HepG2 (cell line): ENCODE measurements at regions not wholly inside any gene's neighbourhood (a gene's known extent, or its start where the extent isn't known, plus 50 kb on each side); places are given as distances from the start of the nearest gene placed in this dataset.

Source experiments
- GFI1 ChIP-seq: sonication (generic); formaldehyde crosslinking; IDR thresholded peaks from 2 replicates; pipeline ENCODE4 v1.5.0; 2020; ENCODE audit warnings: missing genetic modification reagents, mild to moderate bottlenecking, borderline replicate concordance
- HNF1A ChIP-seq, 2 experiments: sonication (generic) in 1 of 2; formaldehyde crosslinking in 1 of 2; IDR thresholded peaks; 2 replicates each; pipeline versions ENCODE4 v1.4.0 to v1.6.1; 2016 to 2020; ENCODE audit warnings: borderline replicate concordance in 1 of 2, low read depth in 1 of 2, mild to moderate bottlenecking in 1 of 2, missing genetic modification reagents in 1 of 2
- HNRNPLL ChIP-seq: fragments of 200-400 bp; formaldehyde crosslinking; IDR thresholded peaks from 2 replicates; pipeline ENCODE4 v1.6.1; 2017; ENCODE audit warnings: mild to moderate bottlenecking, low read depth, low read length; ENCODE audit not compliant: poor library complexity, severe bottlenecking
- MED8 ChIP-seq: sonication (generic); formaldehyde crosslinking; IDR thresholded peaks from 2 replicates; pipeline ENCODE4 v1.8.1; 2023; ENCODE audit warnings: mild to moderate bottlenecking, missing genetic modification reagents; ENCODE audit not compliant: insufficient replicate concordance
- NR2F6 ChIP-seq, 2 experiments: IDR thresholded peaks; 2 replicates each; pipeline ENCODE4 v1.6.1; 2016; ENCODE audit warnings: antibody characterized with exemption in 1 of 2, mild to moderate bottlenecking in 1 of 2
- PITX1 ChIP-seq: sonication (generic); formaldehyde crosslinking; IDR thresholded peaks from 2 replicates; pipeline ENCODE4 v1.5.1; 2020; ENCODE audit warnings: mild to moderate bottlenecking, missing genetic modification reagents
- POLR2G ChIP-seq: fragments of 200-400 bp; formaldehyde crosslinking; IDR thresholded peaks from 2 replicates; pipeline ENCODE4 v1.6.1; 2018; ENCODE audit warnings: mild to moderate bottlenecking, low read depth, low read length, moderate library complexity
- SIN3A ChIP-seq: IDR thresholded peaks from 2 replicates; pipeline ENCODE4 v1.6.1; 2011; ENCODE audit warnings: low read depth, mild to moderate bottlenecking, control low read depth, low read length, borderline replicate concordance
- TBX2 ChIP-seq: sonication (generic); formaldehyde crosslinking; IDR thresholded peaks from 2 replicates; pipeline ENCODE4 v1.5.0; 2020; ENCODE audit warnings: missing genetic modification reagents, mild to moderate bottlenecking, borderline replicate concordance
- TFAP4 ChIP-seq: sonication (generic); IDR thresholded peaks from 2 replicates; pipeline ENCODE4 v1.6.1; 2016; ENCODE audit warnings: low read depth, borderline replicate concordance
- ZKSCAN8 ChIP-seq: IDR thresholded peaks from 2 replicates; pipeline ENCODE4 v1.6.1; 2016; ENCODE audit warnings: borderline replicate concordance, missing genetic modification reagents, missing compliant biosample characterization
- ZMYM4 ChIP-seq: sonication (generic); formaldehyde crosslinking; IDR thresholded peaks from 2 replicates; pipeline ENCODE4 v1.8.1; 2023; ENCODE audit warnings: mild to moderate bottlenecking, missing genetic modification reagents
- ZNF205 ChIP-seq: IDR thresholded peaks from 2 replicates; pipeline ENCODE4 v1.6.1; 2018; ENCODE audit warnings: missing biosample characterization, missing genetic modification reagents
- ZNF264 ChIP-seq: sonication (generic); formaldehyde crosslinking; IDR thresholded peaks from 2 replicates; pipeline ENCODE4 v1.4.0; 2020; ENCODE audit warnings: missing genetic modification reagents
- ZNF446 ChIP-seq: sonication (generic); formaldehyde crosslinking; IDR thresholded peaks from 2 replicates; pipeline ENCODE4 v1.5.0; 2020; ENCODE audit warnings: mild to moderate bottlenecking, missing genetic modification reagents
- ZNF550 ChIP-seq: sonication (generic); formaldehyde crosslinking; IDR thresholded peaks from 2 replicates; pipeline ENCODE4 v1.4.0; 2020; ENCODE audit warnings: mild to moderate bottlenecking, missing genetic modification reagents, borderline replicate concordance
- ZNF788 ChIP-seq: sonication (generic); formaldehyde crosslinking; IDR thresholded peaks from 2 replicates; pipeline ENCODE4 v1.5.0; 2020; ENCODE audit warnings: mild to moderate bottlenecking, missing genetic modification reagents, borderline replicate concordance
- ZSCAN20 ChIP-seq: sonication (generic); formaldehyde crosslinking; IDR thresholded peaks from 2 replicates; pipeline ENCODE4 v1.4.0; 2020; ENCODE audit warnings: missing genetic modification reagents, mild to moderate bottlenecking, borderline replicate concordance
- TF ChIP-seq, protein P1 (sequence below): sonication (generic); formaldehyde crosslinking; conservative IDR thresholded peaks from 2 replicates; pipeline ENCODE4 v1.8.0; 2022; ENCODE audit warnings: mild to moderate bottlenecking, moderate library complexity, missing genetic modification reagents
- TF ChIP-seq, protein P2 (sequence below): sonication (generic); formaldehyde crosslinking; conservative IDR thresholded peaks from 2 replicates; pipeline ENCODE4 v1.8.0; 2022; ENCODE audit warnings: low read depth, missing genetic modification reagents

- TF ChIP-seq NR2F6 (IDR thresholded peaks at IDR 0.05) (peak; percentile 98), NR2F6 (CRISPR knock-in tag; IDR thresholded peaks at IDR 0.05) (peak; percentile 98), ZMYM4 (CRISPR knock-in tag) (peak; percentile 65), ZNF550 (CRISPR knock-in tag) (no peak), TFAP4 (peak; percentile 97), HNF1A (IDR thresholded peaks at IDR 0.05; ENCODE audit: low read depth) (peak; percentile 96), HNF1A (CRISPR knock-in tag; IDR thresholded peaks at IDR 0.05; ENCODE audit: borderline replicate concordance) (peak; percentile 97), ZSCAN20 (CRISPR knock-in tag) (no peak), GFI1 (peak; percentile 55; the same call in 1 of the 2 replicates), ZNF205 (CRISPR knock-in tag) (0 out of 2 replicates have a peak, but pooled peaks have one; percentile 32), POLR2G (peak; percentile 22; the same call in 1 of the 2 replicates), ZNF446 (CRISPR knock-in tag) (no peak), HNRNPLL (no peak), SIN3A (0 out of 2 replicates have a peak, but pooled peaks have one; percentile 40), PITX1 (CRISPR knock-in tag) (peak; percentile 40; the same call in 1 of the 2 replicates), MED8 (peak; percentile 50), TBX2 (CRISPR knock-in tag) (peak; percentile 42; the same call in 1 of the 2 replicates), ZNF788 (CRISPR knock-in tag) (peak; percentile 36; the same call in 1 of the 2 replicates), ZNF264 (peak; percentile 42; the same call in 1 of the 2 replicates), ZKSCAN8 (CRISPR knock-in tag) (peak; percentile 75)
- TF ChIP-seq, protein P1, sequence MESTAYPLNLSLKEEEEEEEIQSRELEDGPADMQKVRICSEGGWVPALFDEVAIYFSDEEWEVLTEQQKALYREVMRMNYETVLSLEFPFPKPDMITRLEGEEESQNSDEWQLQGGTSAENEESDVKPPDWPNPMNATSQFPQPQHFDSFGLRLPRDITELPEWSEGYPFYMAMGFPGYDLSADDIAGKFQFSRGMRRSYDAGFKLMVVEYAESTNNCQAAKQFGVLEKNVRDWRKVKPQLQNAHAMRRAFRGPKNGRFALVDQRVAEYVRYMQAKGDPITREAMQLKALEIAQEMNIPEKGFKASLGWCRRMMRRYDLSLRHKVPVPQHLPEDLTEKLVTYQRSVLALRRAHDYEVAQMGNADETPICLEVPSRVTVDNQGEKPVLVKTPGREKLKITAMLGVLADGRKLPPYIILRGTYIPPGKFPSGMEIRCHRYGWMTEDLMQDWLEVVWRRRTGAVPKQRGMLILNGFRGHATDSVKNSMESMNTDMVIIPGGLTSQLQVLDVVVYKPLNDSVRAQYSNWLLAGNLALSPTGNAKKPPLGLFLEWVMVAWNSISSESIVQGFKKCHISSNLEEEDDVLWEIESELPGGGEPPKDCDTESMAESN, result no peak; the same call in 1 of the 2 replicates
- TF ChIP-seq, protein P2, sequence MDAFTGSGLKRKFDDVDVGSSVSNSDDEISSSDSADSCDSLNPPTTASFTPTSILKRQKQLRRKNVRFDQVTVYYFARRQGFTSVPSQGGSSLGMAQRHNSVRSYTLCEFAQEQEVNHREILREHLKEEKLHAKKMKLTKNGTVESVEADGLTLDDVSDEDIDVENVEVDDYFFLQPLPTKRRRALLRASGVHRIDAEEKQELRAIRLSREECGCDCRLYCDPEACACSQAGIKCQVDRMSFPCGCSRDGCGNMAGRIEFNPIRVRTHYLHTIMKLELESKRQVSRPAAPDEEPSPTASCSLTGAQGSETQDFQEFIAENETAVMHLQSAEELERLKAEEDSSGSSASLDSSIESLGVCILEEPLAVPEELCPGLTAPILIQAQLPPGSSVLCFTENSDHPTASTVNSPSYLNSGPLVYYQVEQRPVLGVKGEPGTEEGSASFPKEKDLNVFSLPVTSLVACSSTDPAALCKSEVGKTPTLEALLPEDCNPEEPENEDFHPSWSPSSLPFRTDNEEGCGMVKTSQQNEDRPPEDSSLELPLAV (CRISPR knock-in tag), result no peak
Observed at GRCh38 chr3:72571052-72571451, 277.2 kb downstream of the SHQ1 start (continued).
